HG03571 (cell line): ENCODE measurements at regions not wholly inside any gene's neighbourhood (a gene's known extent, or its start where the extent isn't known, plus 50 kb on each side); places are given as distances from the start of the nearest gene placed in this dataset.
"Not testable (repeated sequence)": the region's sequence is repeated elsewhere in the genome, so short reads cannot be mapped to it uniquely, and the experiment has no call there.

ENCODE experiments used
- ATAC-seq: cut with Tn5 transposase; IDR thresholded peaks from one replicate; pipeline ENCODE4 v1.9.1; 2021; ENCODE audit not compliant: unreplicated experiment

DNA sequence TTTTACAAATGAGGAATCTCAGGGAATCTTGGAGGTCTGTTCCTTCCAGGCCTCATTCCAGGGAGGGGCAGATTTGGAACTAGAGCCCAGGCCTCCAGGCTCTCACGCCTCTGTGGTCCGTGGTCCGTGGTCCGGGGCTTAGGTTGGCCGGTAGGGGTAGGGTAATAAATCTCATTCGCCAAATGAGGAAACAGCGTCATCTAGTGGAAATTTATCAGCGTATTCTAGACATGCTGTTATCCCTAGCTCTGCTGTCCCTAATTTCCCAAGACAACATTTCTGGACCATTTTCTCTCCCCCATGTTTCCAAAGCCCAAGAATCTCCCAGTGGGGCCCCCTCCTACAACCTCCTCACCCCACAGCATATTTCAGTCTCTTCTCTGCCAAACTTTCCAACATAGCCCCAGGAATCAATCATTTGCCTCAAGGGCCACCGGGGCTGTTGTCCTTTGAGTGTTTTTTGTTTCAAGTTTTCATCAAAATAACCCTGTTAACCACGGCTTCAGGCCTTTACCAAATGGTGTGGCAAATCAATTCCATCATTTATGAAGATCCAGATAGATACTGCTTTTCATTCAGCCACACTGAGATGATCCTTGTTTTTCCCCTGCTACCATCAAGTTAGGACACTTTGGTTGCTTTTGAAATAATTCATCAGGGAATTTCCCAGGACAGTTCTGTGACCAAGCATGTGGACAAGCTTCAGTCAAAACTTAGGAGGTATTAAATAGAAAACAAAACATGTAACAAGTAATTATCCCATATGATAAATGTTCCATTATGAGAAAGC lies 126.8 kb downstream of the ALDH8A1 start:
- ATAC-seq: no peak

DNA sequence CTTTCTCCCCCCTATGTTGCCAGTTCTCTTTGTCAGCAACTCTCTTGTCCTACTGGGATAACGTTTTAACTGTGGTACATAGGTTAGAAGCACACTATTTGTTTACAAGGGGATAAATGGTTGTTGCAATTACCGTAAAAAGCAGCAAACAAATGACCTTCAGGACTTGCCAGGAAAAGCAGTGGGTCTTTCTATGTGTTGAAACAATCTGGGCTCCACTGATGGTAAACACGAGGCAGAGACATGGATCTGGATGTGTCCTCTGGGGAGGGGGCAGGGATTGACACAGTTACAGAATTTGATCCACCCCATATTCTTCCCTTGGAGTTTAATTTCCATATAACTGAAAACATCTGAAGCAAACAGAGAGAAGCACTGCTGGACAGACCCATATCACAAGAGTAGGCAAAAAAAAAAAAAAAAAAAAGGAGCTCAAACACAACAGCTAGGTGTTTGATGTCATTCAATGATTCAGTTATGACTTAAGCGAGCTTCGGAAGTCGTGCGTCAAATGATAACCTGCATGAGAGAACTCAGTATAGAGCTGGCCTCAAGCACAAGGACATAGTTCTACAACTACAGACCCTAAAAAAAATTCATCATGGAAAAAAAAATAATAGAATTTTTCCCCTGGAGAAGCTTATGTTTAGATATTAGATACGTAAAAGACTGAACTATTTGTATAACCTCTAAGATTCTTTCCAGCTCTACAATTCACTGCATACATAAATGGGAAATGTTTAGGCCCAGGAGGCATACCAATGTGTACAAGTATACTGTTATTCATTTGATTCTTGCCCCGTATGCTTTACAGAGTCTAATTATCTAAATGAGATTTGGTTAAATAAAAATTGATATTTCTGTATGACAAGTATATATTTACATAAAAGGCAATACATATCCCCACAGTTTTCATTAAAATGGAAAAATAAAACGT lies 127.7 kb downstream of the ALDH8A1 start:
- ATAC-seq: no peak

DNA sequence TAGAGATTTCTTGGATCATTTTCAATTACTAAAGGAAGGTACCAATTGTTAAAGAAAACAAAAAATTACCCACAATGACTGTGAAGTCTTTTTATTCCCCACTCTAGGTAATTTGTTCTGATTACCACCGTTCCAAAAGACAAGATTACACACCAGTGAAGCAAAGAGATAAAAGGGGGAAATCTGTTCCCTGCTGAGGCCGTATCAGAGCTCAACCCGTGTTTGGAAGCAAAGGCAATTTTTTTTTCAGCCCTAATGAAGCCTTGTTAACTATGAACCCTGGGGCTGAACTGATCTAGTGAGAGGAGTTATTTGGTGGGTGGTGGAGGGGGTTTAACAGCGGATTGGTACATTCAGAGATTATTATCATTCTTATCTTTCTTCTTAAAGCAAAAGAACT lies 128.5 kb downstream of the ALDH8A1 start:
- no peak for ATAC-seq

DNA sequence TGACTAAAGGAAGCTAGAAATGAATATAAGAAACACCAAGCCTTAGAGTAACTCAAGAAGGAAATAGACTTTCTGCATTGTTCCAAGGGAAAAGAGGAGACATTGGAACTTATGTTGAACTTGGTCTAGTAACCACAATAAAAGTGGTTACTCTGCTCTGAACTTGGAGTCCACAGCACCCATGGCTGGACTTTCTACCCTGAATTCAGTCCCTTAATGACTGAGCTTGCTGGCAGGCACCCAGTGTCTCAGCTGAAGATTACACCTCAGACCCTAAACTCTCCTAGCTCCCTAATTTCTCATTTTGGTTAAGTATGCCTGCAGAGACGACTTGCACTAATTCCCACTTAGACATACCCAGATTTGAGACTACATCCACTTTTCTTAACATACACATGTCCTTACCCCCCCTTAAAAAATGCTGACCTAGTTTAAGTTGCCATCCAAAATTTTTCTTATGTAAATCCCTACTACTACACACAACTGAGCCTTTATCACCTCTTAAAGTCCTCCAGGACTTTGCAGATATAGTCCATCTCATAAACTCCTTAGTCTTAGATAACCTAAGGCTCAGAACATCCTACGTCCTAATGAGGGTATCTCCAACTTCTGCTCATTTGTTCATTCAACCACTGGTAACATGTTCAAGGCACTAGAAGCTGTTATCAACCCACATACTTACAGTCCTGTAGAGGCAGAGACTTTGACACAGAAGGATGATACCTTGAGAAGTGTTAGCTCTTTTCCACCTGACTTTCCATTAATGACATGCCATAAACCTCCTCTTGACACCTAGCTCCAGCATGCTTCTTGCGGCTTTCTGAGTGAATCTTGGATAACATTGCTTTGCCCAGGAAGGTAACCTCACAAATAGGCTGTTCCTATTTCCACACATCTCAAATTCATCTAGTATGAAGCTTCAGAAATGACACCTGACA lies 129.8 kb downstream of the ALDH8A1 start:
- ATAC-seq: no peak

DNA sequence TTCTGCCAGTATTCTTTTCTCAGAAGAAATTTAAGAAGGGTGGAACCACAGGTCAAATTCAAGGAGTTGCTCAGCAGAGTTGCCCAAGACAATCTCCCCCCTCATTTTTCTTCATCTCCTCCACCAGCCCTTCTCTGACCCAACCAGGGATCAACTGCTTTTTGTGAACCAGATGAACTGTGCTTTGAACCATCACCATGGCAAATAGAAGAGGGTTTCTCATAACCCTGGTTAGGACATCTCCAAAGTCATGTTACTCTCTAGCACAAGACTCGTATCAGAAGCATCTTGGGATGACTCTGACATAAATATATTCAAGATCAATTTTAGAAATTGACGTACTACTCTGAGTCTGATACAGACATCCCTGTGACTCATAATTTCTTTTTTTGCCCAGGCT lies 130.7 kb downstream of the ALDH8A1 start:
- ATAC-seq: no peak

DNA sequence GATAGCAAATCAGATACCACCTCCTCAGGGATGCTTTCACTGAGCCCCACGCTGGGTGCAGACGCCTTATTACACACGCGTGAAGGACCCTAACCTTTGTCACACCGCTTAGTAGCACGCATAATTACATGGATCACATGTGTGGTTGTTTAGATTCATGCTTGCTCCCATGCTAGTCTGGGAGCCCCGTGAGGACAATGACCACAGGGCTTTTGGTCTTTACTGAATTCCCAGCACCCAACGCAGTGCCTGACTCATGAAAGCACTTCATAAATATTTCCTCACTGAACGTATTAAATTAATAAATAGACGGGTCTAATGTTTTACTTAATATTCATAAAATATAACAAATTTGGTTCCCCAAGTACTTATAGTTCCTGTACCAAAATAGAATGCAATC lies 132.5 kb downstream of the ALDH8A1 start:
- no peak for ATAC-seq

DNA sequence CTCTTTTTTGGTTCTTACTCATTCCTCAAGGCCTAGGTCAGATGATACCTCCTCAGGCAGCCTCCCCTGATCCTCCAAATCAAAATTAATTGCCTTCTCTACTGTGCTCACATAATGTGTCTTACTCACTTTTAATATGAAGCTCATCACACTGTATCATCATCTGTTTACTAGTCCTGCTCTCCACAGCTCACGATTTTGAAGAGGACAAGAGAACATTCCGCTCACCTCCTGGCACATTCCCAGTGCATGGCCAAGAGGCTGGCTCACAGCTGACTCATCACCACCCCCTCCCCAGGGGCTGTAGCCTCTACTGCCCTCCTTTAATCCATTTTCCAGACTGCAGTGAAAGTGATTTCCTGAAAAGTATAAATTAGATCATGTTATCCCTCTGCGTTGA lies 133.1 kb downstream of the ALDH8A1 start:
- ATAC-seq: no peak

DNA sequence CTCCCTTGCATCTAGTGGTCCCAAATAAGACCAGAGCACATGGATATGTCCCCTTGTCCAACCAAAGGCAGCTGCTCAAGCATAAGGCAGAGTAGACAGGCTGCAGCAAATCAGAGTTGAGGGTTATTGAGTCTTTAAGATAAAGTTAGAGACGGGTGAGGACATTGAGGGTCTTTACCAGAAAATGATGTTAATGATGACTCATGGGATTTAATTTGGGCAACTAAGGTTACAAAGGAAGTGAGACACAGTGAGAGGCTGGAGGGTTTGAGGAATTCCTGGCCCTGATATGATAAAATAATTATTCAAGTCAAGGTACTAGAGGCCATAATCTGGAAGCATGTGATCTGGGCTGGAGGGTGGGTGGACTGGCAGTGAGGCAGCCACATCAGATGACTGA lies 133.6 kb downstream of the ALDH8A1 start:
- ATAC-seq: no peak

DNA sequence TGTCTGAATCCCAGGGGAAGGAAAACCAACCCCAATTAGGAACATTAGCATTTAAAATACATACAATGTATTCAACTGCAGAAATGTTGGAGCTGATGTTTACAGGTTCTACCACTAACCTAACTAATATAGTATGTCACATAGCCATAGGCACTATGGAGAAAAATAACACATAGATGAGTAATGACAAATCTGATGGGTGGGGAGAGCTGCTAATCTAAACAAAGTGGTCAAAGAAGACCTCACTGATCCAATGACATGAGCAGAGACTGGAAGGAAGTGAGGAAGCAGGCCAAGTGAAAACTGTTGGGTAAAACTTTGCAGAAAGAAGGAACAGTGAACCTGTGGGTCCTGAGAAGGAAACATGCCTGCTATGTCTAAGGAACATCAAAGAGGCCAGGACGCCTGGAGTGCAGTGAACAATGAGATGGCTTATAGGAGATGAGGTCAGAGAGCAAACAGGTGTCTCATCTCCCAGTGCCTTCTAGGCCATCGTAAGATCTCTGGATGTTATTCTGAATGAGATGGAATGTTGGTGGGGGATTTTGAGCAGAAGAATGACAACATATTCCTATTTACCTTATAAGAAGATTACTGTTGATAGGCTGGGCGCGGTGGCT lies 135.7 kb downstream of the ALDH8A1 start:
- no peak for ATAC-seq

DNA sequence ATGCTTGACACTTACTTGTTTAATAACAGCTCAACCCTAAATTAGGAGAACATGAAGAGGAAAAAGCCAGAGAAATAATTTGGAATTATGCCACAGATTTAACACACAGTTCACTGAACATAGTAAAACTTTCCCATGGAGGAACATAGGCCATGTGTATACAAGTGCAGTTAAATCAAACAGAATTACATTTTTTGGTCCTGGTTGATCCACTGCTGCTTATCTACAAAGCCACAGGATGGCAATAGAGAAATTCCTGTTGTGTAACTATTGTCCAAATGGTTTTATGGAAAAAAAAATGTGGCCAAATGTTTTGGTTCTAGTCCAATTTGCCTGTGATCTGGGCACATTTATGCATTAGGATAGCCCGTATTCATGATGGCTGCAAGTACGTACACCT lies 136.8 kb downstream of the ALDH8A1 start:
- no peak for ATAC-seq

DNA sequence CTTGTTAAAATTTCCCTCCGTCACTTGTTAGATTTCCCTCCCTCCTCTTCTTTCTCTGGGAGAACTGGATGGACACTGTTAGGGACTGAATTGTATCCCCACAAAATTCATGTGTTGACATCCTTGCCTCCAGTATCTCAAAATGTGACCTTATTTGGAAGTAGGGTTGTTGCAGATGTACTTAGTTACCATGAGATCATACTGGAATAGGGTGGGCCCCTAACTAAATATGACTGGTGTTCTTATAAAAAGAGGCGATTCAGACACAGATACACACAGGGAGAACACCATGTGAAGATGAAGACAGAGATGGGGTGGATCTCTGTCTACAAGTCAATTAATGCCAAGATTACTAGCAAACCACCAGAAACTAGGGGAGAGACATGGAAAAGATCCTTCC lies 139.5 kb downstream of the ALDH8A1 start:
- ATAC-seq: no peak

DNA sequence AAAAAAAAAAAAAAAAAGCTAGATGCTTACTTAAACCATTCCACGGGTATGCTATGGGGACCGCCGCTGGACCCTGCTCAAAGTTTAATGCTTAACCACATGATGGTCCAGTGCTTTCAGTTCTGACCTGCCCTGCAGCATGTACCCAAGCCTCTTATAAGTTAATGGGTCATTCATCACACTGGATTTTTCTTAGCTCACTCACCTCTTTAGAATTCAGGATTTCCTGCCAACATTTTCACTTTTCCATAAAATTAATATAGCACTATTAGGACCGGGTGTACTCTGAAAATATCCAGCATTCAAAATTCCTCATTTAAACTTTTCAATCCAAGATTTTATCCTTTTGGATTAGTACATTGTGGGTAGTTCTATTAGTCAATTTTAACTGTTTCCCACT lies 140.8 kb downstream of the ALDH8A1 start:
- ATAC-seq: no peak

DNA sequence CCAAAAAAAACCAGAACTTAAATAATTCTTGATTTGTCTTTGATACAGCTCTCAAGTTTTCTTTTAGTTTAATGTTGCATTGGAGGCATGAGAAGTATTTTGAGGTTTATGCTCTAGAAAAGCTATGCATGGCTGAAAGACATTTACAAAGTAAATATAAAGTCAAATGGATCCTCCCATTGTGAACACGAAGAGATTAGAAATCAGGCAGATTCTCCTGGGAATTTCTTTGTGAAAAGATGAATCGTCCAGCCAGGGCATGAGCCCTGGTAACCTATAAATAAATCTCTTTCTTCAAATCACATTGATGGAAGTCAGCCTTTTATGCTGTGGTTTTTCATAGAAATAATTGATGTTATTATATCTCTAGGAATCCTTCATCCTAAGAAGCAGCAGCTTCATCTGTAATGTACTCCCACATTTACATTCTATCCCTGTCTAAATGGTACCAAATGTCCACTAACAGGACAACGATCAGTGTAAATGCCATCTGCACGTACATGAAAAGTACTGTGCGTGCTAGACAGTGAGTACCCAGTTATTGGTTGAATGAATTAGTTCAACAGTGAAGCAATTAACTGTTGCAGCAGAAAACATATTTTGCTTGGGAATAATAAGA lies 143.6 kb downstream of the ALDH8A1 start:
- no peak for ATAC-seq

DNA sequence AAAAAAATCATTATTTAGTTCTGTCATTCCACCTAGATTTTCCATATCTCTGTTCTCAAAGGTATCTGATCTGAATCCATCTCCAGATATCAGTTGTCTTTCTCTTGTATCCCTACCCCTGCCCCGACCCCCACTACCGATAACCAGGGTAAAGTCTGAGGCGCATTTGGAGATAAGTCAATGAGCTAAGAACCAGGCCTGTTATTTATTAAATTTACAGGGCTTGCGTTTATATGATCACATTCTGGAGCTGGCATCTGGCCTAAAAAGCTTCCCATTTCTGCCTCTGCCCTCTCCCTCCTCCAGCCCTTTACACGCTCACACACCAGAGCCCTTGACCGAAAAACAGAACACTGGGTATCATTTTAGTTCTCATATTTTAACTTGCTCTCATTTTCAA lies 144.7 kb downstream of the ALDH8A1 start:
- no peak for ATAC-seq

DNA sequence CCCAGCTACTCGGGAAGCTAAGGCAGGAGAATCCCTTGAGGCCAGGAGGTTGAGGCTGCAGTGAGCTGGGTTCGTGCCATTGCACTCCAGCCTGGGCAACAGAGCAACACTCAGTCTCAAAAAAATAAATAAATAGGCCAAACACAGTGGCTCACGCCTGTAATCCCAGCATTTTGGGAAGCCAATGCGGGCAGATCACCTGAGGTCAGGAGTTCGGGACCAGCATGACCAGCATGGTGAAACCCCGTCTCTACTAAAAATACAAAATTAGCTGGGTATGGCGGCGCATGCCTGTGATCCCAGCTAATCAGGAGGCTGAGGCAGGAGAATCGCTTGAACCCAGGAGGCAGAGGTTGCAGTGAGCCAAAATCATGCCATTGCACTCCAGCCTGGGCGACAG lies 145.6 kb downstream of the ALDH8A1 start:
- not testable (repeated sequence) for ATAC-seq

DNA sequence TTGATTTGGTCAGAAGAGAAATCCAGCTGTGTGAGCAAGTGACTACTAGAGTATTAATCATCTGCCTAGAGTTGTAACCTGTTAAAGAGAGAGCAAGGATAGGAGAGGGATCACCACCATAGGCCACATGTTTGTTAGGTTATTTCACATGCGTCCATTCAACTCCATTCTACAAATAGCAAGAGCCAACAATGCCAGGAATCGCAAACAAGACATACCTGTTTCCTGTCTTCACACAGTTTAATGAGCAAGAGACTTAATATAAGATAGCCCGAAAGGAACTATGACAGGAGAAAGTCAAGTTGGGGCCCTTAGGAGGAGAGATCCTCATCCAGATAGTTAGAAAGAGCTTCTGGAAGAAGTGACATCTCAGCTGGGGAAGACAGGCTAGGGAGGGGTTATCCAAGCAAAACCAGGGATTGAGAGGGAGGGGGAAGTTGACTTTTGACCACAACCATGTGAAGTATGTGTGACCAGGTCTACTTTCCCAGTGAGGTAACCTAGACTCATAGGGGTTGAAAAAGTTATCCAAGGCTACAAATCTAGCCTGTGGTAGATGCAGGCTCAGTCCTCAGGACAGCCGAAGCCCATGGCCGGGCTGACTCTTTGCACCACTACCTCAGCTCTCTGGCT lies 147.4 kb downstream of the ALDH8A1 start:
- no peak for ATAC-seq

DNA sequence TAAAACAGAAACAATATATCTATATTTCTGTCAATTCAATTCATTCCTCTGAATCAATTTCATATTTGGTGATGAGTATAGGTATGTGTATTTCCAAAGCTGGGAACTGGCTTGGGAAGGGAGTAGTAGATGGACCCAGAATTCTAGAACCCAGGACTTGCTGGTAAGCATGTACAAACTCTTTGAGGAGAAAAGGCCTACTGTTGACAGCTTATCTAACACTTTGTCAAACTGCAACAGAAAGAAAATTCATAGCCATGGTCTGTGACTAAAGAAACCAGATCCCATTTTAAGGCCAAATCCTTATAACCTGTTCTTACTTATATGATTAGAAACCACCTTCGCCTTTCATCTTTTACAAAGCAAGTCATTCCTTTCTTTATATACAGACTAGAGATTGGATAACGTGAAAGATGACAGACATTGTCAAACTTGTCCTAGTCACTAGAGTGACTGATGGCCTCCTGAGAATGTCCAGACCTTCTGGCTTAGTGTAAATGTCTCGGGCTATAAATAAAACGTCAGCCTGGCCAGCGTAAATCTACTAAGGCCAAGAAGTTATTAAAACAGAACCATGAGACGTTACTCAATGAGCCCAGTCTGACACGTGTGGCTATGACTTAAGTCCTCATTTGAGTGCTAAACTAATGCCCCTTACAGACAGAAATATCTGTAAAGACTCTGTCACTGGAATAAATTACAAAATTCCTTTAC lies 152.3 kb downstream of the ALDH8A1 start:
- no peak for ATAC-seq

DNA sequence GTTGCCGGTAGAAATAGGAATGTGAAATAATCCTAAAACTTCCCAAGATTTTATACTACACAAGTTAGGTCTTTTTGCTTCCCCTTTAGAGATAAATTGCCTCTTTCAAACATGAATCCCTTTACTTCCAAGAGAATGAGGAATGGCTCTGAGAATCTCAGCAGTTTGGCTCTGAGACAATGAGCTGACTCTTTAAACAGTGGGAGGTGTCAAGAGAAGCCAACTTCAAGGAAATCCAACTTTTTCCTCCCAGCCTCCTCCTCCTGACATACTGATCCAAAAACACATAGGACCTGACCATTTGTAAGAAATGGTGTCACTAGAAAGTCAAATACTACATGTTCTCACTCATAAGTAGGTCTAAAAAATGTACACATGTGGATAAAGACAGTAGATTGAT lies 154.2 kb downstream of the ALDH8A1 start:
- no peak for ATAC-seq

DNA sequence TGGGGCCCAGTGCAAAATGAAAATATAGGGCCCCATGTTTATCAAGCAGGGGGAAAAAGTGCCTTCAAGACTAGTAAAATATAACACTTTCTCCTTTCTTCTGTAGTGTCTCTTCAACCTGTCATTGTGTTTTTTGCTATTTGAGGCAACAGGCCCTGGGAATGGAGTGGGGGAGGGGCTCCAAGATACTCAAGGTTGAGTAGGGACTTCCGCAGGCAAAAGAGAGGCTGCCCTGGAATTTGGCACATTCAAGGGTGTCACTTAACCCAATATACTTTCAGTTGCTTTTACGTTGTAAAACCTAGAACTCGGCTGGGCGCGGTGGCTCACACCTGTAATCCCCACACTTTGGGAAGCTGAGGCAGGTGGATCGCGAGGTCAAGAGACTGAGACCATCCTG lies 154.9 kb downstream of the ALDH8A1 start:
- ATAC-seq: no peak
